ENCODE measurements at regions not wholly inside any gene's neighbourhood (a gene's known extent, or its start where the extent isn't known, plus 50 kb on each side); places are given as distances from the start of the nearest gene placed in this dataset.

- no peak overlapping the region for H3K4me3 ChIP-seq (ENCODE audit: low read depth, low read length)
- DNase-seq (ENCODE audit: low read depth, low spot score): no peak
- POLR2A ChIA-PET: no interaction called here
- TF ChIP-seq, protein P1, sequence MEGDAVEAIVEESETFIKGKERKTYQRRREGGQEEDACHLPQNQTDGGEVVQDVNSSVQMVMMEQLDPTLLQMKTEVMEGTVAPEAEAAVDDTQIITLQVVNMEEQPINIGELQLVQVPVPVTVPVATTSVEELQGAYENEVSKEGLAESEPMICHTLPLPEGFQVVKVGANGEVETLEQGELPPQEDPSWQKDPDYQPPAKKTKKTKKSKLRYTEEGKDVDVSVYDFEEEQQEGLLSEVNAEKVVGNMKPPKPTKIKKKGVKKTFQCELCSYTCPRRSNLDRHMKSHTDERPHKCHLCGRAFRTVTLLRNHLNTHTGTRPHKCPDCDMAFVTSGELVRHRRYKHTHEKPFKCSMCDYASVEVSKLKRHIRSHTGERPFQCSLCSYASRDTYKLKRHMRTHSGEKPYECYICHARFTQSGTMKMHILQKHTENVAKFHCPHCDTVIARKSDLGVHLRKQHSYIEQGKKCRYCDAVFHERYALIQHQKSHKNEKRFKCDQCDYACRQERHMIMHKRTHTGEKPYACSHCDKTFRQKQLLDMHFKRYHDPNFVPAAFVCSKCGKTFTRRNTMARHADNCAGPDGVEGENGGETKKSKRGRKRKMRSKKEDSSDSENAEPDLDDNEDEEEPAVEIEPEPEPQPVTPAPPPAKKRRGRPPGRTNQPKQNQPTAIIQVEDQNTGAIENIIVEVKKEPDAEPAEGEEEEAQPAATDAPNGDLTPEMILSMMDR (IDR thresholded peaks at IDR 0.05; ENCODE audit: insufficient read depth, low read length, missing control alignments): no peak
- CTCF ChIA-PET: interaction anchor here (0.9 to 5.7 kb wide), 6 partner anchors 10 to 487 kb away, joined by 3 to 37 read pairs (median 5); no protein-coding TSS in a partner anchor
These were observed 132.2 kb downstream of the IRF8 start for GRCh38 chr16:86031141-86031678.

DNA sequence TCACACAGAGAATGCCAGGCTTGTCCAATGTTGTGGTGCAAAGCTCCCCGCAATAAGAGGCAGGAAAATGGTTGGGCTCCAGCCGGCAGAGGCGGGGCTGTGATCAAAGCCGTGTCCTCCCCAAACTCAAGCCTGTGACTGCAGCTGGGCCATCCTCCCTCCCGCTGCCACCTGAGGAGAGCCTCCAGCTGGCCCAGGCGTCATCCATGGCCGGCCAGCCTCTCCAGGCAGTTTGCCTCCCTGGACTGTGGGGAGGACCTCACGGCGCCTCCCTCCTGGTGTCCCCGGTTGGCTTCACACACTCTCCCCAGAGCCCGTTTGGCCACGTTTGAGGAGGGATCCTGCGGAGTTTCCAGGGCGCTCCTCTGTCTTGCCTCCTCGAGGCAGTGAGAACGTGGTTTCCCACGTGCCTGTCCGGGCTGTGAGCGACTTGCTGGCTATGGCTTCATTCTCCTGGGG is 134.1 kb downstream of the IRF8 start:
- TF ChIP-seq, protein P1 (IDR thresholded peaks at IDR 0.05; ENCODE audit: insufficient read depth, low read length, missing control alignments): no peak
- no peak overlapping the region for H3K4me3 ChIP-seq (ENCODE audit: low read depth, low read length)
- ChIA-PET CTCF (interaction anchor here (0.9 to 5.7 kb wide), 2 partner anchors 213 to 214 kb away, joined by 4 to 37 read pairs; no protein-coding TSS in a partner anchor), POLR2A (no interaction called here)
- no peak for DNase-seq (ENCODE audit: low read depth, low spot score)

DNA sequence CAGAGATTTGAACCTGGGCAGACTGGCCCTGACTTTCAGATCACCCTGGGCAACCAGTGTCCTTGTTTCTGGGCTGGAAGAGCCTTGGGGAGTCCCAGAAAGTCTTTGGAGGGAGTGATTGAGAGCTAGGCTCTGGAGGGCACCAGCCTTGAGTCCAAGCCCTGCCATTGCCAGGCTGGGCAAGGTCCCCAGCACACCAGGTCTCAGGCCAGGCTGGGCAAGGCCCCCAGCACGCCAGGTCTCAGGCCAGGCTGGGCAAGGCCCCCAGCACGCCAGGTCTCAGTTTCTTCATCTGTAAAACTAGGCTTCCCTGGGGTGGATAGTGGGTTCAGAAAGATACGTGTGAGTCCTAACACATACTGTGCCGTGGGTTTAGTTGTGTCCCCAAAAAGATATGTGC is 135.0 kb downstream of the IRF8 start:
- no peak for DNase-seq (ENCODE audit: low read depth, low spot score)
- CTCF ChIA-PET: interaction anchor here (0.8 to 0.9 kb wide), 2 partner anchors 215 kb away, joined by 3 to 4 read pairs; no protein-coding TSS in a partner anchor
- TF ChIP-seq, protein P1 (IDR thresholded peaks at IDR 0.05; ENCODE audit: insufficient read depth, low read length, missing control alignments): no peak
- no peak overlapping the region for H3K4me3 ChIP-seq (ENCODE audit: low read depth, low read length)
- POLR2A ChIA-PET: no interaction called here

- DNase-seq (ENCODE audit: low read depth, low spot score): no peak
- TF ChIP-seq, protein P1 (IDR thresholded peaks at IDR 0.05; ENCODE audit: insufficient read depth, low read length, missing control alignments): no peak
- ChIA-PET POLR2A (no interaction called here), CTCF (interaction anchor here (0.8 to 1.1 kb wide), 3 partner anchors 10 to 216 kb away, joined by 3 to 5 read pairs (median 3); no protein-coding TSS in a partner anchor)
- H3K4me3 ChIP-seq (ENCODE audit: low read depth, low read length): no peak overlapping the region
These were observed 135.5 kb downstream of the IRF8 start for GRCh38 chr16:86034421-86034919.

GRCh38 chr16:86035906-86036305 is 136.9 kb downstream of the IRF8 start:
- ChIA-PET CTCF (no interaction called here), POLR2A (no interaction called here)
- TF ChIP-seq, protein P1 (IDR thresholded peaks at IDR 0.05; ENCODE audit: insufficient read depth, low read length, missing control alignments): no peak
- no peak overlapping the region for H3K4me3 ChIP-seq (ENCODE audit: low read depth, low read length)
- DNase-seq (ENCODE audit: low read depth, low spot score): no peak

DNA sequence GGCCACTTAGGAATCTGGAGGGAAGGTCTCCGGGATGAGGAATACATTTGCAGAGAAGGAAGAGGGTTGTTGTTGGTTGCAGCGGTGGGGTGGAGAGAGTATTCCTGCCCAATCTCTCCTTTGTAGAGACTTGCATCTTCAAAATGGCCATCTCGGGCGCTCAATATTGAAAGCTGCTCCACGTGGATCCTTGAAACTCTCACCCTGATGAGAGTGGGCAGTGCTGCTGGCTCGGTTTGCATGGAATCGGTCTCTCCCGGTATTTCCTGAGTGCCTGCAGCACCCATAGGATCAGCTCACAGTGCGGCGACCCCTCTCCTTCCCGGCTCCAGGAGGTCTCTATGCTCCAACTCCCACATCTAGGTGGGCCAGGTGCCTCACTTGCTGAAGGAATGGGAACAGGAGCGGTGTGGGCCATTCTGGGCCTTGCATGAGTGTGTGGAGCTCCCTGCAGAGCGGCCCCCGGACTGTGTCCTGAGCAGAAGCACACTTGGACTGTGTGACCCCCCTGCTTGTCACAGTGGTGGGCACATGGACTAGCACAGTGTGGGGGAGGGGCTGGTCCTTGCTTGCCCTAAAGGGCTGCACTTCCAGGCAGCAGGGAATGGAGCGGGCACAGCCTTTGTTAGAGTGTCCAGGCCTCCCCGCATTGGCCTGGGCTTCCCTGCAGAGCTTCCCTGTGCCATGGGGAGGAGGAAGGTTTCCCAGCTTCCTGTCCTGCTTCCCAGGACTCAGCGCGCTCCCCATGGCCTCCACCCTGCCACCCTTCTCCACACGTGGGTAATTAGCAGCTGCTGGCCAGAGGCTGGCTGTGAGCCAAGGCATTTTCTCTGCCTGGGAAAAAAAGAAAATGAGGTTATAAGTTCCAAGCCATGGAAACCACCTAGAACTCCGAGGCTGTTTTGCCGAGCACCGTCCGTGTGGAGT is 139.3 kb downstream of the IRF8 start:
- H3K4me3 ChIP-seq (ENCODE audit: low read depth, low read length): no peak overlapping the region
- POLR2A ChIA-PET: no interaction called here
- DNase-seq (ENCODE audit: low read depth, low spot score): no peak
- CTCF ChIA-PET: interaction anchor here (1.0 to 9.9 kb wide), 3 partner anchors 22 to 480 kb away, joined by 3 to 93 read pairs (median 8); no protein-coding TSS in a partner anchor
- TF ChIP-seq, protein P1 (IDR thresholded peaks at IDR 0.05; ENCODE audit: insufficient read depth, low read length, missing control alignments): no peak

Measured in AG04449 (cell line).